GM19025 (cell line): ENCODE measurements at regions not wholly inside any gene's neighbourhood (a gene's known extent, or its start where the extent isn't known, plus 50 kb on each side); places are given as distances from the start of the nearest gene placed in this dataset.
"Not testable (repeated sequence)": the region's sequence is repeated elsewhere in the genome, so short reads cannot be mapped to it uniquely, and the experiment has no call there.

Source experiments
- ATAC-seq: cut with Tn5 transposase; IDR thresholded peaks from one replicate; pipeline ENCODE4 v1.9.1; 2021; ENCODE audit warnings: mild to moderate bottlenecking, low read depth, moderate library complexity; ENCODE audit not compliant: unreplicated experiment

DNA sequence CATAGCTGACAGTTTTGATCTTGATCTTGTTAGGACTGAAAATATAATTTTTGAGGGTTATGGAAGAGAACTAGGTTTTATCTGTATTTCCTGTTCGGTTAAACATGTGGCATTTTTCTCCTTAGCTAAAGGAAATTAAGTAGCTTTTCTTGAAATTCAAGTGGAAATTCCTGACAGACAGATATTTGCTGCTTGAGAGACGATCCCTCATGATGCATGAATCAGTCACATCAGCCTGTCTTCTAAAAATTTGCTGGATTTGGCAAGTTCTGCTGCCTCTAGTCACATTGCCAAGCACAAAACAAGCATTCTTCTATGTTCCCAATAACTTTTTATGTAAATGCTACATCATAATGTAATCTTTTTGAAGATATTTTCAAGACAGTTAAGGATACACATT is 201.8 kb upstream of the ATP5MC3 start:
- ATAC-seq: no peak

DNA sequence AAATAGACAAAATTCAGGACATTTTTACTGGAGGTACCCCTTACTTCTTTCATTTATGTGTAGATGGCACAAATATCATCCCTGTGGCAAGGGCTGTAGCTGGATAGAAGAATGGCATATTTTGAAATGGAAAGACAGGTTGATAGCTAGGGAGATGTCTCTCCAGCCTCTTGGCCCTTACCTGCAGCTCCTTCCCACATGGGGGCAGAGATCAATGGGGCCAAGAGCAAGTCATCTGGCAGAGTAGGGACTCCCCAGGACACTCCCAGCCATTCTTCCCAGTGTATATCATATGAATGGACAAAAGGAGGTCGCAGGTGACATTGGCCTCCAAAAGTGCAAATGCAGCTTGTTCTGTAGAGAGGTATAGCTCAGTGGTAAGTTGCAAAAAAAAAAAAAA is 192.2 kb upstream of the ATP5MC3 start:
- ATAC-seq: no peak

DNA sequence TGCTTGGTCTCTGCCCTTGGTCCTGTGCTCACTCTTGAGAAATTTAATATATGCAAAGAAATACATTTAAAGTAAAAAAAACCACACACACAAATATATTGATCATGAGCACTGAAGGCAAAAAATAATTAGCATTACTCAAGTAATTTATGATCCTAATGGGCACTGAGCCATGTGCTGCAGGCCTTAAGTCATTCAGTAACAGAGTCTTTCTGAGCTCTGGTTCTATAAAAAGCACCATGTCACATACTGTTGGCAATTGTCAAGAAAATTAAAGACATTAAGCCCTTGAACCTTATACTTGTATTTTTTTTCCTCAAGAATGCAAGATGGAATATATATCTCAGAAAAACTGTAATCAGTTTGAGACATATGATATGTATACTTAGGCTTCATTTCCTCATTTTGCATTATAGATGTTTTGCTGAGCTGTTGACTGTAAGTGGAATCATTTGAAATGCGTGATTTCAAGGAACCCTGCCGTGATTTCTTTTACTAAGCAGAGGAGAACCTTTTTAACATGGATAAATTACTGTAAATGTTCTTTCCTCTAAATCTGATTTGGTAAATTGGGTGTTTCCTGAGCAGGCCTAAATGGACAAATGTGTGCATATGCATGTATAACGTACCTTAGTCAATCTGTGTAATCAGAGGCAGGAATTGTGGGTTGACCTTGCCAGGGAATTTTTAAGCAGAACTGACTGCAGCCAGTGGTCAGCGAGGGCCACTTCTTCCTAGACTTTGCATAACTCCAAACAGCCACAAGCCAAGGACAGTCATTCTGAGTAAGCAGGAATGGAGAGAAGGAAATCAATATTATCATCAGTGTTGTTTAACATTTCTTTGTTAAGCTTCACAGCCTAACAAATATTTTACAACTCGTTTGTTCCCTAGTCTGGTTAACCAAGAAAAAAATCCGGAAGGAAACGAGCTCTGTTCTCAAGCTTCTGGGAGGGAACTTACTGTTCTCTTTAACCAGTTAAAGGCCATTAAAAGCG is 191.5 kb upstream of the ATP5MC3 start:
- ATAC-seq: no peak

DNA sequence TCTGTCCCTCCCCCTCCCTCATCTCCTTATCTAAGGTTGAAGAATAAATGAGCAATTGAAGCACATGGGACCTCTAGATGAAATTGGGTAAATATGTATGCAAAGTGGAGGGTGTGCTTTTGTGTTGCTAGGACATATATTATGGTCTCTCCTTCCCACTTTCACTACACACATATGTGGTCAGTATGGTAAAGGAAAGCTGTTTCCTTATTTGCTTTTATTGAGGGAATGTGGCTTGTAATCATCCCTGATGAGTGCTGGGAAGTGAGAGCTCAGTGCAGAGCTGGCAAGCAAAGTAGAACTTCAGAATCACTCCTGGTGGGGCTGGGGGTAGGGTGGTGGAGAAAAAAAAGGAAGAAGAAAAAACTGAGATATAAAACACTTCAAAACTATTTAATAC is 189.9 kb upstream of the ATP5MC3 start:
- ATAC-seq: no peak

DNA sequence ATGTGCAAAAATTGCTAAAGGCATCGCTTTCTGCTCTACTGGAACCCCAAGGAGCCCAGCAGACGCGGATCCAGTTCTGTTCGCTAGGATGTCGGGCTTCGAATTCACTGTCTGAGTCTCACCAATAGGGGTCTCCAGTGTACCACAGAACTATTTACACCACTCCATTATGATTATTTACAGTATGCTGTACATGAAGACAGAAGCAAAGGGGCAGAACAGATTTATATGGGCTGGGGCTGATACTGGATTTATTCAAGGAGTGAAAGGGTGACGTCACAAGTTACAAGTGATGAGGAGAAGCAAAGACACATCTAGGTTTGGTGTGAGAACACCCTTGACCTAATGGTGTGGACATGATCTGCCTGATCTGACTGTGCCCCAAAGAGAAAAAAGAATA is 185.3 kb upstream of the ATP5MC3 start:
- no peak for ATAC-seq

DNA sequence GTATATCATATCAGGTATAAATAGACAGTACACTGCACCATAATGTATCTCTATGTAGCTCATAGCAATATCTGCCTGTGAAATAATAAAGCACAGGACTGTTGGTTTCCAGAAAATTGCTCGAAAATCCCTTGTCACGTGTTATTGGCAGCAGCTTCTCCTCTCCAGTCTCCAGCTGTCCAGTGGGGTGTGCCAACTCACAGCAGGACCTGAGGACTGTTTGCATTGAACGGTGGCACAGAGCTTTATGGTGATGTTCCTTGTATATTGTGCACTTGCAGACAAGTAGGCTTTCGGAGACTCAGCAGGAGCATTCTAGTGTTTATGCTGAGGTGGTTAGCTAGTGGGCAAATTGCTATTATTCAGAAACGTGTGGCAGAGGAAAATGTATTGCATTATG is 182.2 kb upstream of the ATP5MC3 start:
- ATAC-seq: no peak

DNA sequence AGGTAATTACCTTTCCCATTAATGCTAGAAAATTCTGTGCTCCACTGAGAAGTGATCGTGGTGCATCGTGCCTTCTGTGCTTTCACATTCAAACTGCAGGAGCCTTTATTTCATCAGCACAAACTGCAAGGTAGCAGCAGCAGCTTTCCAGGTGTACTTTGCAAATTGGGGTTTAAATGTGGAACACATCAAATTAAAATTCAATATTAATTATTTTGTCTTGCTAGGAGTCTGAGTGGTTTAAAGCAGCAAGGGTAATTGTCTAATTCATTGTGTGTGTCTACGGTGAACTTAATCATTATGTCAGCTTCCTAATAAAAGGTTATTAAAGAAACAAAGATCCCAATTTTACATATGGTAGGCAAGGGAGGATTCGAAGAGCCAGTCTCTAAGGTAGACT is 180.8 kb upstream of the ATP5MC3 start:
- ATAC-seq: no peak

DNA sequence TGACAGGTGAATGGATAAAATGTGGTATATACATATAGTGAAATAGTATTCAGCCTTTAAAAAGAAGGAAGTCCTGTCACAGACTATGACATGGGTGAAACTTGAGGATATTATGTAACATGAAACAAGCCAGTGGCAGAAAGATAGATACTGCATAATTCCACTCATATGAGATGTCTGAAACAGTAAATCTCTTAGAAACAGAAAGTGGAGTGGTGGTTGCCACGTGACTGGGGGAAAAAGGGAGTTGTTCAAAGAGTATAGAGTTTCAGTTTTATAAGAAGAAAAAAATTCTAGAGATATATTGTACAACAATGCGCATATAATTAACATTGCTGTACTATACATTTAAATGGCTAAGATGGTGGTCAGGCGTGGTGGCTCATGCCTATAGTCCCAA is 178.2 kb upstream of the ATP5MC3 start:
- no peak for ATAC-seq

DNA sequence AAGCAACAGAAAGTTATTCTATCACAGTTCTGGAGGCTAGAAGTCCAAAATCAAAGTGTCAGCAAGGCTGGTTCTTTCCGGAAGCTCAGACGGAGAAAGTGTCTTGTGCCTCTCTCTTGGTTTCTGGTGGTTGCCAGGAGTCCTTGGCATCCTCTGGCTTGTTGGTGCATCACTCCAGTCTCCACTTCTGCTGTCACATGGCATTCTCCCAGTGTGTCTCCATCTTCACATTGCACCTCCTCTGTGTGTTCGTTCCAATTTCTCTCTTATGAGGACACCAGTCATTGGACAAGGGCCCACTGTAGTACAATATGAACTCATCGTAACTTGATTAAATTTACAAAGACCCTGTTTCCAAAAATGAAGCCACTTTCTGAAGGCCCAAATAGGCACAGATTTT is 175.4 kb upstream of the ATP5MC3 start:
- no peak for ATAC-seq

DNA sequence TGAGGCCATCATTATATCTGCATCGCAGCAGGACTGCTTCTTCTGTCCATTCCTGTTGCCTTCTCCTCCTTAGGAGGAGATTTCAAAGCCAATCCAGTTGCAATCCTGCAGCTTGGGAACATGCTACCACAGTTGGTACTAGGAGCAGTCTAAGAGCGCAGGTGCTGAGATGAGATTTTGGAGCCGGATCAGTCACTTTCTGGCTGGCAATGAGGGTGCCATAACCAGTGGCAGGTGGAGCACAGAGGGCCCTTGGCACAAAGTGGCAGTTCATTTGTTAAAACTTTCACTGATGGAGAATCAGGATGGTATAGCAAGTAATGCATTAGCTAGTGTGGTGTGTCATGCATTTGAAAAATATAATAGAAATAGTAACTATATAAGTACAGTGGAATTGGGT is 173.7 kb upstream of the ATP5MC3 start:
- no peak for ATAC-seq

DNA sequence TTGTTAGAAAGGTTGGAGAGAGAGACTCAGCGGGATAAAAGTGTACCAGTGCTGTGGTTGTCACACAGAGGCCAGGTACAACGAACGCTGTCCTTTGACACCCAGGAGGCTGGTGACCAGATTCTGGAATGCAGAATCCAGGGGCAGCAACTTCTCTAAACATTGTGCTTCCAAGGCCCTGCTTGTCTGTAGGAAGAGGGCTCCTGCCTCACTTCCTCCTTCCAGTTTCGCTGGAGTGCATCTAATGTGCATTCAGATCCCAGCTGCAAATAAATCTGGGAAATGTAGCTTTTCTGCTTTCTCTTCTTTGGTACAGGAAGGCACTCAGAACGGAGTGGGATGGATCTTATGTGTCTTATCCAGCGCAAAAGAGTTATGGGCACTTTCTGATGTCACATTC is 171.8 kb upstream of the ATP5MC3 start:
- ATAC-seq: no peak

DNA sequence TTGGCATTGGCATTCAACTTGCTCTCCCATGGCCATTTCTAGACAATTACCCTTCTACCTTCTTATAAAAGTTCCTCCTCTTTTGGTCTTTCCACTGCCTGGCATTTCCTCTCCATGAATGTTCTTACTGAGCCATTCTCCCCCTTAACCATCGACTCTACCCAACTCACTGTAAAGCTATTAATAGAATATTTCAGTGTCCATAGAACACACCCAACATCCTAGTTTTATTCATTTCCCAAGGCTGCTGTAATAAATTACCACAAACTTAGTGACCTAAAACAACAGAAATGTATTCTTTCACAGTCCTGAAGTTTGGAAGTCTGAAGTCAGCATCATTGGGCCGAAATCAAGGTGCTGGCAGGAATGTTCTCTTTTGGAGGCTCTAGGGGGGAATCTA is 170.0 kb upstream of the ATP5MC3 start:
- ATAC-seq: no peak

DNA sequence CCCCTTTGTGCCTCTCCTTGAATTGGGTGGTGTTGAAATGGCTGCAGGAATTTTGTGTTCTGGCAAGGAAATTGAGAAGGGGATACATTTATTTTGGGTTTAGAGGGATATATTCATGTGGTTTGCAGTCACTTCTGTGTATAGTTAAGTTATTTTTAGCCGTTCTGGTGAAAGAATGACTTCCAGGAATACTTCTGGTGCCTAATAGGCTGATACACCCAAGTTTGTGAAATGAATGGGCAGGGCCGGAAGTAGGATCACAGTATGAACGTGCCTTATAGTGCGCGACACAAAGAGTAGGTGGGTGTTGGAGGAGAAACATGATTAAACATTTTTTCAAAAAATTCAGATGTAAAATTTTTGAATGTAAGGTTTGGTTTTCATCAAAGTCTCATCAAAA is 168.6 kb upstream of the ATP5MC3 start:
- ATAC-seq: no peak

DNA sequence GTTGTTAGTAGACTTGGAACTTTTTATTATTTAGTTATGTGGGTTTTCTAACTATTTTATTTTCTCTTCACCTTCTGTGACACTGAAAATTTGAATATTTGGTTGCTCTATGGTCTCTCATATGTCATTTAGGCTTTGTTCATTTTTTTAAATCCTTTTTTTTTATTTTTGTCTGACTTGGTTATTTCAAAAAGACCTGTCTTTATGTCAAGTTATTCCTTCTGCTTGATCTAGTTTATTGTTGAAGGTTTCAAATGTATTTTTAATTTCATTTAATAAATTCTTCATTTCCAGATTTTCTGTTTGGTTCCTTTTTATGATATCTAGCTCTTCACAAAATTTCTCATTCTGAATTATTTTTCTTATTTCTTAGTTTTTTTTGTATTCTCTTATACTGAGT is 160.6 kb upstream of the ATP5MC3 start:
- no peak for ATAC-seq

DNA sequence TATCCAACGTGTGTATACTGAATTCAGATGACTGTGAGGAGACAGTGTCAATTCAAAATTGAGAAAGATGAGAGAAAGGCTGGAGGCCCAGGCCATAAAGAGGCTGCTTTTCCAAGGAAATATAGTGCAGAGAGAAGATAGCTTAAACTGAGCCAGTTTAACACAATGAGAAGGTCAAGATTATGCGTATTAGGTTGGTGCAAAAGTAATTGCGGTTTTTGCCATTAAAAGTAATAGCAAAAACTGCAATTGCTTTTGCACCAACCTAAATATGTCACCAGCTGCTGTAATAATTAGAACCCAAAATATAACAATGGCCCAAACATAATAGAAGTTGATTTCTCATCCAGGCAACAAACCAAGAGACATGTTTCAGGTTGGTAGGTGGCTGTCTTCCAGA is 148.7 kb upstream of the ATP5MC3 start:
- no peak for ATAC-seq

DNA sequence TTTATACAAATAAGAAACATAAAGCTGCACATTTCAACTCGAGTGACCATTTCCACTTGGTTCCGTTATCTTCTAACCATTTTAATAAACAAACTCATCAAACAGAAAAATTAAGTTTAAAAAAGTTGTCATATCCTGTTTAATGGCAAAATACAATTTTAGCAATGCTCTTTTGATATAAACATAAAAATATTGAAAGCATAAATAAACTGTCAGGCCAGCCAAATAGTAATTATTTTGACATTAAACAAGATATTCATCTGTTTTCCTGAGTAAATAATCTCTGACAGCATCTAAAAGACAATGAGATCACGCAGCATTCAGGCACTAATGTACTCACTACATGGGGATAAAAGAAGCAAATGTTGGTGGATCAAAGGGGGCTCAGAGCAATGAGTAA is 145.3 kb upstream of the ATP5MC3 start:
- ATAC-seq: no peak

DNA sequence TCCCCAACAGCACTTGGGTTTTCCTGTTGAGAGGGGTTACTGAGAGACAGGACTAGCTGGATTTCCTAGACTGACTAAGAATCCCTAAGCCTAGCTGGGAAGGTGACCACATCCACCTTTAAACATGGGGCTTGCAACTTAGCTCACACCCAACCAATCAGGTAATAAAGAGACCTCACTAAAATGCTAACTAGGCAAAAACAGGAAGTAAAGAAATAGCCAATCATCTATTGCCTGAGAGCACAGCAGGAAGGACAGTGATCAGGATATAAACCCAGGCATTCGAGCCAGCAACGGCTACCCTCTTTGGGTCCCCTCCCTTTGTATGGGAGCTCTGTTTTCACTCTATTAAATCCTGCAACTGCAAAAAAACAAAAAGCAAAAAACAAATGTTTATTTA is 144.7 kb upstream of the ATP5MC3 start:
- ATAC-seq: not testable (repeated sequence)

DNA sequence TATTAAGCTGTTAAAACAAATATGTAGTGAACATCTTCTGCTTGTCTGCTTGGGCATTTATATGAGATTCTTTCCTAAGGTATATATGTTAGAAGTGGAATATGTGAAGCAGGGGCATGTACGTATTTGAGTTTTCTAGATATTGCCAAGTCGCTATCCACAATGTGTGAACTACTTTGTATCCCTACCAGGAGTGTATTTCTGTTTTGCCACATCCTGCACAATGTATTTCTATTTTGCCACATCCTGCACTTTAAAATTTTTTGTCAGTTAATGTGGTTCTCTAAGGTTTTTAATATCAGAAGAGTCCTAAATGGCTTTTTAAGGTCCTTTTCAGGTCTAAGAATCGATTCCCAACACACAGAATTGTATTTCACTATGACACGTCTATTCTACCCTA is 141.7 kb upstream of the ATP5MC3 start:
- no peak for ATAC-seq

DNA sequence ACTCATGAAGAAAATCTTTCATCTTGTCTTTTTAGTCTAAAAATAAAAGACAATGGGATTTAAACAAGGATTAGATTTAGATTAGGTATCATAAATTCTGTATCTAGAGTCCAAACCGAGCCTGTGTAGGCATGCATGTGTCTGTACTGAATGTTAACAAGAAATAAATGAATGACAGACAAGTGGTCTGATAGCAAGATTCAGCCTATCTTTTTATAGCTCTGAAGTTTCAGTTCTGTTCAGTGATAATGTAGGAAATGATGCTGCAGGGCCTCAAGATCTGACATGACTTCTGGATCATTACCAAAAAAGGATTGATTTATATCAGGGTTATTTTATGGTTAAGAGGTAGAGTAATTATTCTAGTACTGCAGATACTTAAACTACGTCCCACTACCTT is 137.0 kb upstream of the ATP5MC3 start:
- no peak for ATAC-seq

DNA sequence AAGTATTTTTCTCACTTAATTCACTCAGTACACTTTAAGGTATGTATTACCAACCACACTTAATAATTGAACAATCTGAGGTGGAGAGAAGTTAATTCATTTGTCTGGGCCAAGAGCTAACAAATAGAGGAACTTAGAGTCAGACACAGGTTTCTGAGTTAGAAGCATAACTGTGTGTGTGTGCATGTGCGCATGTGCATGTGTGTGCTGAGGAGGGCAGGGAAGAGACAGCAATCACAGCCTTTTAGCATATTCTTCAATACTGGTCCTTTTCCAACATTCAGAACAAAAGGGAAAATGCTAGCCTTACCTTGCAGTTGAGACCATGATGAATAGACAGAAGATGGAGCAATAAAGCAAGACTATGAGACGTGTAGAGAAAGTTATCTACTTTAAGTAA is 136.2 kb upstream of the ATP5MC3 start:
- no peak for ATAC-seq

DNA sequence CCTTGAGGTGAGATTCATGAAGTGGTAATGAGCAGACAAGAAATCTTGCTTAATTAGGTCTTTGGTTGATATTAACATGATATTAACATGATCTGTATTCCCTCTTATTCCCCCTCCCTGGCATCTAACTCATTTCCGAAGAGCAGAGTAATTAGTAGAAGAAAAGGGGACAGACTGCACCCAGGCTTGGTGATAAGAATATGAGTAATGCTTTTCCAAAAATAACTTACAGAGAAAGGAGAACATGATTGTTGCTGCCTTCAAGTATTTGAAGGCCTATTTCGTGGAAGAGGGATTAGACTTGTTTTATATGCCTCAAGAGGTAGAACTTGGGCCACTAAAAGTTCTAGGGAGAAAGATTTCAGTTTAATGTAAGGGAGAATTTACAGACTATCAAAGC is 130.6 kb upstream of the ATP5MC3 start:
- no peak for ATAC-seq

DNA sequence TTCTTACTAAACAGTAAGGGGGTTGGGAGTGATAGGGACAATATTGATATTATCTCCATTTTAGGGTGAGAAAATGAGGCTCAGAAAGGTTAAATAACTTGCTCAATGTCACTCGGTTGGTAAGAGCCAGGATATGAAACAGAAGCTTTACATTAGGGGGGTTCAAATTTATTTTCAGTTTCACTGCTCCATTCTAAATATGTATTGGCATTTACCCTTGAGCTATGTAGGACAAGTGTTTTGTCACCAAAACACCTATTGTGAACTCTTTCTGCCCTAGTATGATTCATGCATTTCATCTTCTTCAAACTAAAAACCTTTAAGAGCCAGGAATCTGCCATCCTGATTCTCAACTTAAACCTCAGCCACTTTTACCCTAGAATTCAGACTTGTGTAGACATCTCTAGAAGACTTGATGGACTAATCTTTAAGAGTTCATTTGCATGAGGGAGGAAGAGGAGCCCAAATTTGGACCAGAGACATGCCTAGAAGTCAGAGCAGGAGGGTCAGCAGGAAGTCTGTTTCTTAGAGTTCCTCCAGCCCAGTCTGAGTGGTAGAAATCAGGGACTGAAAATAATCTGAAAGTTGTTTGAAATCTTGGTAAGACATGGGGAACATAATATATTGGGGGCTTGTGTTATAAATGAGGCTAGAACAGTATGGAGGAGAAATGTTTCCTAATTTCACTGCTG is 129.4 kb upstream of the ATP5MC3 start:
- ATAC-seq: no peak
